GM12878 (cell line): ENCODE measurements at regions not wholly inside any gene's neighbourhood (a gene's known extent, or its start where the extent isn't known, plus 50 kb on each side); places are given as distances from the start of the nearest gene placed in this dataset.

Experiments used
- CREB1 ChIP-seq: IDR thresholded peaks from 2 replicates; pipeline ENCODE4 v1.6.1; 2012; ENCODE audit warnings: low read depth, mild to moderate bottlenecking, inconsistent platforms
- DPF2 ChIP-seq: fragments of 450-650 bp; IDR thresholded peaks from 2 replicates; pipeline ENCODE4 v1.6.1; 2017; ENCODE audit warnings: mild to moderate bottlenecking
- HDGF ChIP-seq: fragments of 450-650 bp; IDR thresholded peaks from 2 replicates; pipeline ENCODE4 v1.6.1; 2016; ENCODE audit warnings: antibody characterized with exemption
- NFYB ChIP-seq: IDR thresholded peaks from 2 replicates; pipeline ENCODE4 v1.6.1; 2011; ENCODE audit warnings: low read depth, mild to moderate bottlenecking, low read length, improper control_type of control experiment, moderate library complexity; ENCODE audit not compliant: insufficient read depth
- NRF1 ChIP-seq: conservative IDR thresholded peaks from 2 replicates; pipeline ENCODE4 v1.6.1; 2011; ENCODE audit warnings: mild to moderate bottlenecking, low read depth, low read length, improper control_type of control experiment
- POLR2AphosphoS5 ChIP-seq: IDR thresholded peaks from 2 replicates; pipeline ENCODE4 v1.6.1; 2011; ENCODE audit warnings: mild to moderate bottlenecking, low read length, inconsistent platforms
- SMC3 ChIP-seq: IDR thresholded peaks from 2 replicates; pipeline ENCODE4 v1.6.1; 2011; ENCODE audit warnings: low read length, improper control_type of control experiment, borderline replicate concordance
- SP1 ChIP-seq: IDR thresholded peaks from one replicate; pipeline ENCODE4 v1.6.1; 2011; ENCODE audit warnings: low read depth, low read length
- SPI1 ChIP-seq: IDR thresholded peaks from 2 replicates; pipeline ENCODE4 v1.6.1; 2011; ENCODE audit warnings: low read depth, mild to moderate bottlenecking, low read length, moderate library complexity, borderline replicate concordance; ENCODE audit not compliant: insufficient read depth
- SUZ12 ChIP-seq: fragments of 200-600 bp; sonication (generic); IDR thresholded peaks from one replicate; pipeline ENCODE4 v1.6.1; 2018; ENCODE audit warnings: antibody characterized with exemption, mild to moderate bottlenecking; ENCODE audit not compliant: unreplicated experiment
- TF ChIP-seq, protein P1 (sequence below), 3 experiments: IDR thresholded peaks in 2 of 3; conservative IDR thresholded peaks in 1 of 3; 2 replicates each; pipeline ENCODE4 v1.5.1; 2011; ENCODE audit warnings: low read depth in 3 of 3, low read length in 3 of 3, mild to moderate bottlenecking in 3 of 3, control low read depth in 2 of 3, moderate library complexity in 2 of 3, inconsistent platforms in 1 of 3, mixed read lengths in 1 of 3; ENCODE audit not compliant: control insufficient read depth in 2 of 3, insufficient read depth in 1 of 3; ENCODE audit errors: extremely low read depth in 1 of 3
- TF ChIP-seq, protein P2 (sequence below): fragments of 450-650 bp; formaldehyde crosslinking; IDR thresholded peaks from 2 replicates; pipeline ENCODE4 v1.4.0; 2020; ENCODE audit warnings: mild to moderate bottlenecking, moderate library complexity
- TF ChIP-seq, protein P3 (sequence below): fragments of 450-650 bp; conservative IDR thresholded peaks from 2 replicates; pipeline ENCODE4 v1.6.1; 2017; ENCODE audit warnings: mild to moderate bottlenecking, moderate library complexity

GRCh38 chr2:155695505-155695904 is 637.0 kb downstream of the NR4A2 start:
- TF ChIP-seq SP1 (no peak), POLR2AphosphoS5 (no peak), NRF1 (no peak), NFYB (no peak), HDGF (no peak), SPI1 (no peak), SUZ12 (no peak), CREB1 (no peak), DPF2 (no peak), SMC3 (no peak)
- TF ChIP-seq, protein P1, sequence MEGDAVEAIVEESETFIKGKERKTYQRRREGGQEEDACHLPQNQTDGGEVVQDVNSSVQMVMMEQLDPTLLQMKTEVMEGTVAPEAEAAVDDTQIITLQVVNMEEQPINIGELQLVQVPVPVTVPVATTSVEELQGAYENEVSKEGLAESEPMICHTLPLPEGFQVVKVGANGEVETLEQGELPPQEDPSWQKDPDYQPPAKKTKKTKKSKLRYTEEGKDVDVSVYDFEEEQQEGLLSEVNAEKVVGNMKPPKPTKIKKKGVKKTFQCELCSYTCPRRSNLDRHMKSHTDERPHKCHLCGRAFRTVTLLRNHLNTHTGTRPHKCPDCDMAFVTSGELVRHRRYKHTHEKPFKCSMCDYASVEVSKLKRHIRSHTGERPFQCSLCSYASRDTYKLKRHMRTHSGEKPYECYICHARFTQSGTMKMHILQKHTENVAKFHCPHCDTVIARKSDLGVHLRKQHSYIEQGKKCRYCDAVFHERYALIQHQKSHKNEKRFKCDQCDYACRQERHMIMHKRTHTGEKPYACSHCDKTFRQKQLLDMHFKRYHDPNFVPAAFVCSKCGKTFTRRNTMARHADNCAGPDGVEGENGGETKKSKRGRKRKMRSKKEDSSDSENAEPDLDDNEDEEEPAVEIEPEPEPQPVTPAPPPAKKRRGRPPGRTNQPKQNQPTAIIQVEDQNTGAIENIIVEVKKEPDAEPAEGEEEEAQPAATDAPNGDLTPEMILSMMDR (IDR thresholded peaks at IDR 0.05 in 2 of 3, conservative IDR thresholded peaks at IDR 0.05 in 1 of 3; ENCODE audit: control insufficient read depth in 2 of 3, extremely low read depth in 1 of 3, insufficient read depth in 1 of 3, low read depth in 3 of 3, low read length in 3 of 3), result no peak
- TF ChIP-seq, protein P2, sequence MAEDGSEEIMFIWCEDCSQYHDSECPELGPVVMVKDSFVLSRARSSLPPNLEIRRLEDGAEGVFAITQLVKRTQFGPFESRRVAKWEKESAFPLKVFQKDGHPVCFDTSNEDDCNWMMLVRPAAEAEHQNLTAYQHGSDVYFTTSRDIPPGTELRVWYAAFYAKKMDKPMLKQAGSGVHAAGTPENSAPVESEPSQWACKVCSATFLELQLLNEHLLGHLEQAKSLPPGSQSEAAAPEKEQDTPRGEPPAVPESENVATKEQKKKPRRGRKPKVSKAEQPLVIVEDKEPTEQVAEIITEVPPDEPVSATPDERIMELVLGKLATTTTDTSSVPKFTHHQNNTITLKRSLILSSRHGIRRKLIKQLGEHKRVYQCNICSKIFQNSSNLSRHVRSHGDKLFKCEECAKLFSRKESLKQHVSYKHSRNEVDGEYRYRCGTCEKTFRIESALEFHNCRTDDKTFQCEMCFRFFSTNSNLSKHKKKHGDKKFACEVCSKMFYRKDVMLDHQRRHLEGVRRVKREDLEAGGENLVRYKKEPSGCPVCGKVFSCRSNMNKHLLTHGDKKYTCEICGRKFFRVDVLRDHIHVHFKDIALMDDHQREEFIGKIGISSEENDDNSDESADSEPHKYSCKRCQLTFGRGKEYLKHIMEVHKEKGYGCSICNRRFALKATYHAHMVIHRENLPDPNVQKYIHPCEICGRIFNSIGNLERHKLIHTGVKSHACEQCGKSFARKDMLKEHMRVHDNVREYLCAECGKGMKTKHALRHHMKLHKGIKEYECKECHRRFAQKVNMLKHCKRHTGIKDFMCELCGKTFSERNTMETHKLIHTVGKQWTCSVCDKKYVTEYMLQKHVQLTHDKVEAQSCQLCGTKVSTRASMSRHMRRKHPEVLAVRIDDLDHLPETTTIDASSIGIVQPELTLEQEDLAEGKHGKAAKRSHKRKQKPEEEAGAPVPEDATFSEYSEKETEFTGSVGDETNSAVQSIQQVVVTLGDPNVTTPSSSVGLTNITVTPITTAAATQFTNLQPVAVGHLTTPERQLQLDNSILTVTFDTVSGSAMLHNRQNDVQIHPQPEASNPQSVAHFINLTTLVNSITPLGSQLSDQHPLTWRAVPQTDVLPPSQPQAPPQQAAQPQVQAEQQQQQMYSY, result no peak
- TF ChIP-seq, protein P3, sequence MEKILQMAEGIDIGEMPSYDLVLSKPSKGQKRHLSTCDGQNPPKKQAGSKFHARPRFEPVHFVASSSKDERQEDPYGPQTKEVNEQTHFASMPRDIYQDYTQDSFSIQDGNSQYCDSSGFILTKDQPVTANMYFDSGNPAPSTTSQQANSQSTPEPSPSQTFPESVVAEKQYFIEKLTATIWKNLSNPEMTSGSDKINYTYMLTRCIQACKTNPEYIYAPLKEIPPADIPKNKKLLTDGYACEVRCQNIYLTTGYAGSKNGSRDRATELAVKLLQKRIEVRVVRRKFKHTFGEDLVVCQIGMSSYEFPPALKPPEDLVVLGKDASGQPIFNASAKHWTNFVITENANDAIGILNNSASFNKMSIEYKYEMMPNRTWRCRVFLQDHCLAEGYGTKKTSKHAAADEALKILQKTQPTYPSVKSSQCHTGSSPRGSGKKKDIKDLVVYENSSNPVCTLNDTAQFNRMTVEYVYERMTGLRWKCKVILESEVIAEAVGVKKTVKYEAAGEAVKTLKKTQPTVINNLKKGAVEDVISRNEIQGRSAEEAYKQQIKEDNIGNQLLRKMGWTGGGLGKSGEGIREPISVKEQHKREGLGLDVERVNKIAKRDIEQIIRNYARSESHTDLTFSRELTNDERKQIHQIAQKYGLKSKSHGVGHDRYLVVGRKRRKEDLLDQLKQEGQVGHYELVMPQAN, result no peak
